ENCODE measurements at regions not wholly inside any gene's neighbourhood (a gene's known extent, or its start where the extent isn't known, plus 50 kb on each side); places are given as distances from the start of the nearest gene placed in this dataset.

DNA sequence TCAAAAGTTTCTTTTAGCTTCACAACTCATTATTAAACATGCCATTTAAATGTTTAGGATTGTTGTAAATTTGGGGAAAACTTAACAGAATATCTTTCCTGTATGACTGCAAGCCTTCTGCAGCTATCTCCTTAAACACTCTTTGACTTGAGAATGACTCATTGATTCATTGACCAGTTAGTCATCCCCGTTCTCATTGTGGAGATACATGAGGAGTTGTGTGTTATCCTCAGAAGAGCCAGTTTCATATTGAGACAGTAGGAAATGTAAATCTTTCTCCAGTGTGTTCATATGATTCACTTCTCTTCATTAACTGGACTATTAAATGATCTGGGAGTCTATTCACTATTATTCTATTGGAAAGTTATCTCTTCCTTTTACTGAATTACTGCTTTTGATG, 83.0 kb downstream of the CRYGS start:
- TF ChIP-seq POLR2A (IDR thresholded peaks at IDR 0.05) = no peak
- TF ChIP-seq, protein P1, sequence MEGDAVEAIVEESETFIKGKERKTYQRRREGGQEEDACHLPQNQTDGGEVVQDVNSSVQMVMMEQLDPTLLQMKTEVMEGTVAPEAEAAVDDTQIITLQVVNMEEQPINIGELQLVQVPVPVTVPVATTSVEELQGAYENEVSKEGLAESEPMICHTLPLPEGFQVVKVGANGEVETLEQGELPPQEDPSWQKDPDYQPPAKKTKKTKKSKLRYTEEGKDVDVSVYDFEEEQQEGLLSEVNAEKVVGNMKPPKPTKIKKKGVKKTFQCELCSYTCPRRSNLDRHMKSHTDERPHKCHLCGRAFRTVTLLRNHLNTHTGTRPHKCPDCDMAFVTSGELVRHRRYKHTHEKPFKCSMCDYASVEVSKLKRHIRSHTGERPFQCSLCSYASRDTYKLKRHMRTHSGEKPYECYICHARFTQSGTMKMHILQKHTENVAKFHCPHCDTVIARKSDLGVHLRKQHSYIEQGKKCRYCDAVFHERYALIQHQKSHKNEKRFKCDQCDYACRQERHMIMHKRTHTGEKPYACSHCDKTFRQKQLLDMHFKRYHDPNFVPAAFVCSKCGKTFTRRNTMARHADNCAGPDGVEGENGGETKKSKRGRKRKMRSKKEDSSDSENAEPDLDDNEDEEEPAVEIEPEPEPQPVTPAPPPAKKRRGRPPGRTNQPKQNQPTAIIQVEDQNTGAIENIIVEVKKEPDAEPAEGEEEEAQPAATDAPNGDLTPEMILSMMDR (IDR thresholded peaks at IDR 0.05) = no peak
- no peak for TF ChIP-seq POLR2AphosphoS5 (IDR thresholded peaks at IDR 0.05)
- no peak for TF ChIP-seq EP300 (IDR thresholded peaks at IDR 0.05)
